Activated T-cell treated with anti-CD3 and anti-CD28 coated beads, Interleukin-2, amount 50 U/mL, for 4 hours (primary cell): ENCODE measurements at regions not wholly inside any gene's neighbourhood (a gene's known extent, or its start where the extent isn't known, plus 50 kb on each side); places are given as distances from the start of the nearest gene placed in this dataset.
"Not testable (repeated sequence)": the region's sequence is repeated elsewhere in the genome, so short reads cannot be mapped to it uniquely, and the experiment has no call there.

ENCODE experiments used
- ATAC-seq, 2 donors: fragments of 200-7000 bp; cut with Tn5 transposase; one replicate each; pipeline ENCODE4 v1.10.0; 2021
- DNase-seq: peaks from one replicate; pipeline ENCODE4 v3.0.0-alpha.2; 2020
- H3K27me3 Mint-ChIP-seq: one replicate; pipeline ENCODE4 v1.8.0; 2021; ENCODE audit warnings: low read depth, mixed read lengths
- H3K36me3 Mint-ChIP-seq: one replicate; pipeline ENCODE4 v1.8.0; 2022; ENCODE audit warnings: mixed read lengths; ENCODE audit not compliant: insufficient read depth
- H3K4me1 Mint-ChIP-seq: one replicate; pipeline ENCODE4 v1.8.0; 2021; ENCODE audit warnings: low read depth, mixed read lengths
- H3K4me3 Mint-ChIP-seq: one replicate; pipeline ENCODE4 v1.8.0; 2021; ENCODE audit warnings: mild to moderate bottlenecking, moderate library complexity, mixed read lengths
- H3K9me3 Mint-ChIP-seq: one replicate; pipeline ENCODE4 v1.8.0; 2021; ENCODE audit warnings: mixed read lengths

- Mint-ChIP-seq H3K4me3 (no peak overlapping the region), H3K27me3 (no peaks in the 10 kb centered on the region), H3K36me3 (no peaks in the 10 kb centered on the region), H3K4me1 (no peaks in the 10 kb centered on the region), H3K9me3 (no peaks in the 10 kb centered on the region)
- ATAC-seq (no peak), DNase-seq (no peak)
These were observed 151.5 kb upstream of the RXFP2 start for GRCh38 chr13:31587698-31588266.

GRCh38 chr13:31588316-31588715, 151.0 kb upstream of the RXFP2 start:
- H3K9me3 Mint-ChIP-seq = no peaks in the 10 kb centered on the region
- no peak overlapping the region for H3K4me3 Mint-ChIP-seq
- DNase-seq (no peak), ATAC-seq (no peak)
- H3K27me3 Mint-ChIP-seq = no peaks in the 10 kb centered on the region
- no peaks in the 10 kb centered on the region for H3K4me1 Mint-ChIP-seq
- H3K36me3 Mint-ChIP-seq = no peaks in the 10 kb centered on the region

GRCh38 chr13:31588893-31589292, 150.4 kb upstream of the RXFP2 start:
- no peaks in the 10 kb centered on the region for H3K4me1 Mint-ChIP-seq
- H3K27me3 Mint-ChIP-seq = no peaks in the 10 kb centered on the region
- no peaks in the 10 kb centered on the region for H3K36me3 Mint-ChIP-seq
- H3K4me3 Mint-ChIP-seq = no peak overlapping the region
- no peaks in the 10 kb centered on the region for H3K9me3 Mint-ChIP-seq
- ATAC-seq (no peak), DNase-seq (no peak)

- no peak for ATAC-seq
- Mint-ChIP-seq H3K36me3 (no peaks in the 10 kb centered on the region), H3K4me3 (no peak overlapping the region), H3K9me3 (no peaks in the 10 kb centered on the region), H3K4me1 (no peaks in the 10 kb centered on the region), H3K27me3 (no peaks in the 10 kb centered on the region)
- DNase-seq = no peak
These were observed 147.6 kb upstream of the RXFP2 start for GRCh38 chr13:31591642-31592233.

- H3K27me3 Mint-ChIP-seq = no peaks in the 10 kb centered on the region
- DNase-seq = no peak
- no peaks in the 10 kb centered on the region for H3K9me3 Mint-ChIP-seq
- H3K36me3 Mint-ChIP-seq = no peaks in the 10 kb centered on the region
- H3K4me1 Mint-ChIP-seq = no peaks in the 10 kb centered on the region
- no peak overlapping the region for H3K4me3 Mint-ChIP-seq
- no peak for ATAC-seq
These were observed 145.3 kb upstream of the RXFP2 start for GRCh38 chr13:31594056-31594455.

- H3K4me1 Mint-ChIP-seq = no peaks in the 10 kb centered on the region
- no peak overlapping the region for H3K4me3 Mint-ChIP-seq
- no peaks in the 10 kb centered on the region for H3K27me3 Mint-ChIP-seq
- no peak for DNase-seq
- H3K9me3 Mint-ChIP-seq = no peaks in the 10 kb centered on the region
- no peaks in the 10 kb centered on the region for H3K36me3 Mint-ChIP-seq
- no peak for ATAC-seq
These were observed 143.8 kb upstream of the RXFP2 start for GRCh38 chr13:31595563-31595962.

- H3K9me3 Mint-ChIP-seq = no peaks in the 10 kb centered on the region
- no peak for ATAC-seq
- no peaks in the 10 kb centered on the region for H3K4me1 Mint-ChIP-seq
- H3K4me3 Mint-ChIP-seq = no peak overlapping the region
- no peaks in the 10 kb centered on the region for H3K36me3 Mint-ChIP-seq
- DNase-seq = no peak
- H3K27me3 Mint-ChIP-seq = no peaks in the 10 kb centered on the region
These were observed 140.3 kb upstream of the RXFP2 start for GRCh38 chr13:31598990-31599389.

- no peak for ATAC-seq
- H3K9me3 Mint-ChIP-seq = no peaks in the 10 kb centered on the region
- H3K4me3 Mint-ChIP-seq = no peak overlapping the region
- no peaks in the 10 kb centered on the region for H3K4me1 Mint-ChIP-seq
- no peaks in the 10 kb centered on the region for H3K36me3 Mint-ChIP-seq
- DNase-seq = no peak
- no peaks in the 10 kb centered on the region for H3K27me3 Mint-ChIP-seq
These were observed 134.1 kb upstream of the RXFP2 start for GRCh38 chr13:31605076-31605860.

GRCh38 chr13:31607531-31607930, 131.8 kb upstream of the RXFP2 start:
- H3K36me3 Mint-ChIP-seq, H3K9me3 Mint-ChIP-seq, H3K4me3 Mint-ChIP-seq, ATAC-seq, DNase-seq, H3K27me3 Mint-ChIP-seq, H3K4me1 Mint-ChIP-seq: not testable (repeated sequence)

GRCh38 chr13:31608780-31609179, 130.5 kb upstream of the RXFP2 start:
- not testable (repeated sequence) for H3K9me3 Mint-ChIP-seq, ATAC-seq, H3K27me3 Mint-ChIP-seq, H3K4me1 Mint-ChIP-seq, DNase-seq, H3K4me3 Mint-ChIP-seq, H3K36me3 Mint-ChIP-seq

- no peaks in the 10 kb centered on the region for H3K4me1 Mint-ChIP-seq
- no peaks in the 10 kb centered on the region for H3K36me3 Mint-ChIP-seq
- H3K9me3 Mint-ChIP-seq = peaks cover 8% of the 10 kb centered on the region
- no peaks in the 10 kb centered on the region for H3K27me3 Mint-ChIP-seq
- ATAC-seq = no peak
- no peak overlapping the region for H3K4me3 Mint-ChIP-seq
- no peak for DNase-seq
These were observed 128.9 kb upstream of the RXFP2 start for GRCh38 chr13:31610270-31610998.

GRCh38 chr13:31611214-31611613, 128.1 kb upstream of the RXFP2 start:
- ATAC-seq (no peak), DNase-seq (no peak)
- H3K27me3 Mint-ChIP-seq = no peaks in the 10 kb centered on the region
- H3K36me3 Mint-ChIP-seq = no peaks in the 10 kb centered on the region
- H3K4me1 Mint-ChIP-seq = no peaks in the 10 kb centered on the region
- no peak overlapping the region for H3K4me3 Mint-ChIP-seq
- H3K9me3 Mint-ChIP-seq = peaks cover 8% of the 10 kb centered on the region

GRCh38 chr13:31614073-31614472, 125.3 kb upstream of the RXFP2 start:
- Mint-ChIP-seq H3K9me3 (peaks cover 8% of the 10 kb centered on the region), H3K4me1 (no peaks in the 10 kb centered on the region), H3K27me3 (no peaks in the 10 kb centered on the region), H3K36me3 (no peaks in the 10 kb centered on the region), H3K4me3 (no peak overlapping the region)
- ATAC-seq (no peak), DNase-seq (no peak)

- H3K4me3 Mint-ChIP-seq = no peak overlapping the region
- no peaks in the 10 kb centered on the region for H3K27me3 Mint-ChIP-seq
- H3K36me3 Mint-ChIP-seq = no peaks in the 10 kb centered on the region
- H3K4me1 Mint-ChIP-seq = no peaks in the 10 kb centered on the region
- DNase-seq = no peak
- H3K9me3 Mint-ChIP-seq = peaks cover 8% of the 10 kb centered on the region
- no peak for ATAC-seq
These were observed 124.6 kb upstream of the RXFP2 start for GRCh38 chr13:31614704-31615103.
